T-cell (primary cell): ENCODE measurements at regions not wholly inside any gene's neighbourhood (a gene's known extent, or its start where the extent isn't known, plus 50 kb on each side); places are given as distances from the start of the nearest gene placed in this dataset.

Experiments
- ATAC-seq, 4 experiments: fragments of 200-7000 bp in 3 of 4; fragments of 150-1000 bp in 1 of 4; cut with Tn5 transposase; replicated peaks in 1 of 4; 1 replicate in 3 of 4; 2 replicates in 1 of 4; pipeline ENCODE4 v1.10.0; 2021; ENCODE audit warnings: moderate library complexity in 3 of 4, mild to moderate bottlenecking in 2 of 4, moderate number of reproducible peaks in 1 of 4
- CTCF ChIA-PET, 2 donors: fragments of 300-600 bp; sonication (Branson Sonifier 250); formaldehyde crosslinking; loops; one replicate each; lab custom pipeline; 2022; ENCODE audit warnings: antibody characterized with exemption in 2 of 2; lab: Charles Lee
- POLR2A ChIA-PET, 2 donors: fragments of 300-600 bp; sonication (Branson Sonifier 250); formaldehyde crosslinking; loops; one replicate each; lab custom pipeline; 2022; ENCODE audit warnings: antibody characterized with exemption in 2 of 2; lab: Charles Lee
- DNase-seq, 35 experiments: peaks; one replicate each; pipeline versions ENCODE4 v3.0.0 to v3.0.0-alpha.2; 2013 to 2023
- H3K27ac ChIP-seq: one replicate; pipeline ENCODE4 v1.5.1; 2013; ENCODE audit warnings: low read length
- H3K27me3 ChIP-seq, 2 experiments: replicated peaks in 1 of 2; 1 replicate in 1 of 2; 2 replicates in 1 of 2; pipeline versions ENCODE4 v1.6.1 to v1.7.0; 2013; ENCODE audit warnings: low read length in 1 of 2, mixed read lengths in 1 of 2; ENCODE audit not compliant: control insufficient read depth in 2 of 2, insufficient read depth in 2 of 2; ENCODE audit errors: extremely low read depth in 1 of 2
- H3K36me3 ChIP-seq, 2 donors: 1 replicate in 1 of 2; 2 replicates in 1 of 2; pipeline versions ENCODE4 v1.6.1 to v1.7.0; 2013; ENCODE audit warnings: low read length in 1 of 2; ENCODE audit not compliant: control insufficient read depth in 2 of 2, insufficient read depth in 1 of 2; ENCODE audit errors: extremely low read depth in 1 of 2
- H3K4me1 ChIP-seq, 2 experiments: 1 replicate in 1 of 2; 2 replicates in 1 of 2; pipeline versions ENCODE4 v1.6.1 to v1.7.0; 2013; ENCODE audit warnings: low read length in 2 of 2, mixed read lengths in 1 of 2; ENCODE audit not compliant: insufficient read depth in 2 of 2, control insufficient read depth in 1 of 2; ENCODE audit errors: extremely low read depth in 1 of 2
- H3K4me3 ChIP-seq, 2 donors: 1 replicate in 1 of 2; 2 replicates in 1 of 2; pipeline versions ENCODE4 v1.5.1 to v1.7.0; 2013; ENCODE audit warnings: mild to moderate bottlenecking in 2 of 2, low read length in 1 of 2, moderate library complexity in 1 of 2; ENCODE audit not compliant: control insufficient read depth in 1 of 2; ENCODE audit errors: extremely low read depth in 1 of 2
- H3K9me3 ChIP-seq: 2 replicates; pipeline ENCODE4 v1.7.0; 2013
- H3K27ac Mint-ChIP-seq, 2 donors: one replicate each; pipeline ENCODE4 v1.8.0; 2020 to 2021; ENCODE audit warnings: mild to moderate bottlenecking in 2 of 2, mixed read lengths in 2 of 2
- H3K27me3 Mint-ChIP-seq, 2 donors: one replicate each; pipeline ENCODE4 v1.8.0; 2021 to 2022; ENCODE audit warnings: mixed read lengths in 2 of 2
- H3K36me3 Mint-ChIP-seq: one replicate; pipeline ENCODE4 v1.8.0; 2021; ENCODE audit warnings: mixed read lengths
- H3K4me1 Mint-ChIP-seq, 3 donors: one replicate each; pipeline ENCODE4 v1.8.0; 2020 to 2022; ENCODE audit warnings: mixed read lengths in 3 of 3, mild to moderate bottlenecking in 1 of 3
- H3K4me3 Mint-ChIP-seq, 3 donors: one replicate each; pipeline ENCODE4 v1.8.0; 2020 to 2022; ENCODE audit warnings: mild to moderate bottlenecking in 3 of 3, mixed read lengths in 3 of 3, moderate library complexity in 3 of 3
- H3K9me3 Mint-ChIP-seq, 3 donors: one replicate each; pipeline ENCODE4 v1.8.0; 2020 to 2022; ENCODE audit warnings: mixed read lengths in 3 of 3
- WGBS: methylation state at CpG from one replicate; pipeline ENCODE4 v1.1.5; 2013; ENCODE audit warnings: missing lambda C conversion rate; ENCODE audit not compliant: insufficient coverage; 5-methylcytosine and 5-hydroxymethylcytosine counted together

- Histone ChIP-seq H3K9me3 (no peaks in the 10 kb centered on the region), H3K4me3 (no peak overlapping the region), H3K36me3 (no peaks in the 10 kb centered on the region), H3K27ac (no peak overlapping the region), H3K4me1 (no peaks in the 10 kb centered on the region), H3K27me3 (no peaks in the 10 kb centered on the region)
- POLR2A ChIA-PET: no interaction called here
- H3K9me3 Mint-ChIP-seq: peaks cover 0 to 5% (median 4%) of the 10 kb centered on the region in 3 donors
- H3K4me3 Mint-ChIP-seq: no peak overlapping the region
- ATAC-seq (no peak), DNase-seq (no peak)
- no peak overlapping the region for H3K27ac Mint-ChIP-seq
- no peaks in the 10 kb centered on the region for H3K36me3 Mint-ChIP-seq
- H3K27me3 Mint-ChIP-seq: peaks cover 0 to 3% of the 10 kb centered on the region in 2 donors
- H3K4me1 Mint-ChIP-seq: peaks cover 0 to 2% (median 0%) of the 10 kb centered on the region in 3 donors
- 85% methylated on average over 6 of the region's 7 CpGs for WGBS
- CTCF ChIA-PET: no interaction called here
Observed at GRCh38 chr5:124451721-124452383, 294.6 kb downstream of the ZNF608 start.

DNA sequence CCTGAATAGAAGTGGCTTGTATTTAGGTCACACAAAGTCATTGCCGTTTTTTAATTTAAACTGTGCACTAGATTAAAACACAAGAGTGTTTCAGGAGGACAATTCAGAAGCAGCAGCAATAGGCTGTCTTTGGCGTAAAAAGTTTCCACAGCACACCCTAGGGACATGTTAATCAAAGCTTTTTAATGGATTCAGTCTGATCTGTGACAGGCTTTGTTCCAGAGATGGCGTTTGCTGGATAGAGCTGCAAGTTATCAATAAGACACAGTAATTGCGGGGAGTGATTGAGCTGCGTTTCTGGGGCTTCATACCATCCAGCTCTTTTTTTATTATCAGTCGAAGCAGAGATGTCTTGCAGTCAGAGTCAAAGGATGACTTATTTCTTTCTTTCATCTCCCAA, 300.3 kb downstream of the ZNF608 start:
- 85% methylated on average over 3 of the region's 6 CpGs for WGBS
- ATAC-seq: no peak
- H3K9me3 Mint-ChIP-seq: peaks cover 3 to 5% (median 4%) of the 10 kb centered on the region in 3 donors

DNA sequence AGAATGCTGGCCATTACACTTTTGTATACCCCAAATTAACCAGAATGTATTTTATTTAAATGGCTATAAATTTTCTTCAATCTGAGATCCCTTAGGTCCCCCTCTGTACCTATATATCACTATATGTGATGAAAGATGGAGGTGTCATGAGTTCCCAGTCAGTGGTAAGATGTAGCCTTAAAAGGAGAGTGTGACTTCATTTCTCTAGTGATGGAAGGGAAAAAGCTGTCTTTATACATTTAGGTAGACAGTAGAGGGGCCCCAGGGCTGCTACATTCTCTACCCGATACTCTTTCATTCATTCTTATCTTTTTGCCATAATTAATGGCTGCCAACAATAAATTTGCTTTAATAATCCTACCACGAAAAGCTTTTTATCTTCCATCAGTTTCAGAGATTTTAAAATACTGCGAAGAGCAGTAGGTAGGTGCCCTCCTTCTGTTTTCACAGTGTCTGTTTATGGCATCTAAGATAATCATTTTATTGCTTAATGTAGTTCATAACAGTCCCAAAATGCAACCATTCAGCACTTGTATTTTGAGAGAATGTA, 301.3 kb downstream of the ZNF608 start:
- Histone ChIP-seq H3K27me3 (no peaks in the 10 kb centered on the region), H3K9me3 (no peaks in the 10 kb centered on the region), H3K4me1 (no peaks in the 10 kb centered on the region), H3K36me3 (no peaks in the 10 kb centered on the region), H3K4me3 (no peak overlapping the region), H3K27ac (no peak overlapping the region)
- Mint-ChIP-seq H3K4me1 (no peaks in the 10 kb centered on the region), H3K27ac (no peak overlapping the region), H3K36me3 (no peaks in the 10 kb centered on the region), H3K9me3 (peaks cover 0 to 4% (median 3%) of the 10 kb centered on the region in 3 donors), H3K27me3 (no peaks in the 10 kb centered on the region), H3K4me3 (no peak overlapping the region)
- ATAC-seq (no peak), DNase-seq (no peak)
- POLR2A ChIA-PET: no interaction called here
- WGBS: no CpG with 5 or more reads among the region's 3 CpGs
- CTCF ChIA-PET: no interaction called here

More for the DNA sequence above, 300.3 kb downstream of the ZNF608 start:
- no peaks in the 10 kb centered on the region for H3K27me3 Mint-ChIP-seq
- no peak overlapping the region for H3K4me3 ChIP-seq
- H3K27ac ChIP-seq: no peak overlapping the region
- H3K36me3 Mint-ChIP-seq: no peaks in the 10 kb centered on the region
- no peaks in the 10 kb centered on the region for H3K9me3 ChIP-seq
- H3K27ac Mint-ChIP-seq: no peak overlapping the region
- no peak for DNase-seq
- no peak overlapping the region for H3K4me3 Mint-ChIP-seq
- ChIA-PET CTCF (no interaction called here), POLR2A (no interaction called here)
- H3K27me3 ChIP-seq: no peaks in the 10 kb centered on the region
- H3K4me1 ChIP-seq: no peaks in the 10 kb centered on the region
- no peaks in the 10 kb centered on the region for H3K36me3 ChIP-seq
- H3K4me1 Mint-ChIP-seq: no peaks in the 10 kb centered on the region

DNA sequence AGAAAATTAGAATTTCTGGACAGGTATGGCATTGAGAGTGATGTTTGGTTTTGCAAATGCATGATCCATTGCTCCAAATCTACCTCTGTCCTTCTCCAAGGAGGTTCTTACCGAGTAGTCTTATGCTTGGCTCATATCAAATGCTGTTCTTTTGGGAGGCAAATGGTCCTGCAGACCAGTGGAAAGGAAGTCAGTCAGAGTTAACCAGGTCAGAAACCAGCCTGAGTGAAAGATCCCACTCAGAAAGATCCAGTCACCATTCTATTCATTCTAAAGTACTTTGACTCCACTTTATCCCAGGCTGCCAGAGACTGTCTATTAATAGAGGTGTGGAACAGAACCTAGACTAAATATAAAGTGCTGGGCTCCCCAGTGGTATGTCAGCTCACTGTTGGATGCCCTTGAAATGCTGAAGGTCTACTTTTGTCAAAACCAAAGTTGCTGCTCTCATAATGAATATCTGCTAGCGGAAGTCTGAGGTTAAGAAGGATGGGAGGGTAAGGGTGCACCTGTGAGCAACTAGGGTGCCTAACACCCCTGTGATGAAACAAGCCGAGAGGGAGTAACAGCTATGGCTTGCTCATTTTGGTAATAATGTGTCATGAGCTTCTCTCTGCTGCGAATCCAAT, 302.2 kb downstream of the ZNF608 start:
- H3K27ac Mint-ChIP-seq: no peak overlapping the region
- POLR2A ChIA-PET: interaction anchor here in 1 of 2 donors (0.7 kb wide), 1 partner anchor 59 kb away, joined by 3 read pairs; no protein-coding TSS in a partner anchor

DNA sequence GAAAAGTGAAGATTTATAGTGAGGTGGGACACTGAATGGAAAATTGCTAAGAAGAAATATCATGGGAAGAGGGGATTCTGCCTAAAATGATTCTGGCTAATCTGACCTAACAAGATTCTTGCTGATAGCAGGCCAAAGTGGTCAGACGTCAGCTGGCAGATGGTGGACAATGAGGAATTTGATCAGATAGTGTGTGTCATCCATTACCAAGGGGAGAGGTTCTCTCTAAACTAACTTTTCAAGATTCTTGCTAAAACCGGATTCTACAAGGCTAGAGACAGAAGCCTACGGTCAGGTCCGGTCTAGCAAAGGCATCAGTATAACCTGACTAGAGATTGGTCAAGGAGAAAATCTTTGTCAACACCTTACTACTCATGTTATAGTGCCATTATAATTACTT, 306.0 kb downstream of the ZNF608 start:
- ChIA-PET POLR2A (no interaction called here), CTCF (no interaction called here)
- Mint-ChIP-seq H3K27me3 (no peaks in the 10 kb centered on the region), H3K4me1 (no peaks in the 10 kb centered on the region), H3K9me3 (peaks cover 5 to 9% (median 7%) of the 10 kb centered on the region in 3 donors), H3K4me3 (no peak overlapping the region), H3K27ac (no peak overlapping the region), H3K36me3 (no peaks in the 10 kb centered on the region)
- ATAC-seq (no peak), DNase-seq (no peak)
- H3K36me3 ChIP-seq: no peaks in the 10 kb centered on the region
- H3K9me3 ChIP-seq: no peaks in the 10 kb centered on the region
- no peaks in the 10 kb centered on the region for H3K4me1 ChIP-seq
- no peak overlapping the region for H3K4me3 ChIP-seq
- no peaks in the 10 kb centered on the region for H3K27me3 ChIP-seq
- no CpG with 5 or more reads among the region's 4 CpGs for WGBS
- no peak overlapping the region for H3K27ac ChIP-seq

More for the DNA sequence above, 302.2 kb downstream of the ZNF608 start:
- Mint-ChIP-seq H3K4me1 (no peaks in the 10 kb centered on the region), H3K27me3 (no peaks in the 10 kb centered on the region), H3K4me3 (no peak overlapping the region), H3K36me3 (no peaks in the 10 kb centered on the region), H3K9me3 (peaks cover 0 to 4% (median 3%) of the 10 kb centered on the region in 3 donors)
- no peaks in the 10 kb centered on the region for H3K27me3 ChIP-seq
- no peaks in the 10 kb centered on the region for H3K36me3 ChIP-seq
- no peaks in the 10 kb centered on the region for H3K4me1 ChIP-seq
- no peak for DNase-seq
- H3K9me3 ChIP-seq: no peaks in the 10 kb centered on the region
- WGBS: 100% methylated on average over 1 of the region's 4 CpGs
- no peak for ATAC-seq
- no peak overlapping the region for H3K4me3 ChIP-seq
- CTCF ChIA-PET: no interaction called here
- no peak overlapping the region for H3K27ac ChIP-seq

DNA sequence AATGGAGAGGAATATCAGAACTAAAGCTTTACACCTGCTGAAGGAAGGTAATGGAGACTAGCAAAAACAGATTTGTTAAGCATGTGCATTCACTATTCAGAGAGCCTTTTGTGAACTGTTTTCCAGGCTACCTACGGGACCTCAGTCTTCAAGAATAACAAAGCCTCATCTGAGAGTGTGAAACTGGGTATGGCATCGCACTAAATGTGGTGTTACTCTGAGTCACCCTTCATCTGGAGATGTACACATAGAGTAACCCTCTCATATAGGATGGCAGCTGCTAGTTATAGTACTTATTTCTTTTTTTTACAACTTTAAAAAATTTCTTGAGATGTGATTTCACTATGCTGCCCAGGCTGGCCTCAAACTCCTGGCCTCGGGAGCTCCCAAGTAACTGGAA, 306.8 kb downstream of the ZNF608 start:
- Histone ChIP-seq H3K4me3 (no peak overlapping the region), H3K36me3 (no peaks in the 10 kb centered on the region), H3K9me3 (no peaks in the 10 kb centered on the region), H3K4me1 (no peaks in the 10 kb centered on the region), H3K27me3 (no peaks in the 10 kb centered on the region), H3K27ac (no peak overlapping the region)
- Mint-ChIP-seq H3K4me3 (no peak overlapping the region), H3K9me3 (peaks cover 5 to 14% (median 7%) of the 10 kb centered on the region in 3 donors), H3K27ac (no peak overlapping the region), H3K27me3 (no peaks in the 10 kb centered on the region), H3K36me3 (no peaks in the 10 kb centered on the region), H3K4me1 (no peaks in the 10 kb centered on the region)
- ChIA-PET CTCF (interaction anchor here in 1 of 2 donors (0.6 kb wide), 1 partner anchor 324 kb away, joined by 5 read pairs; no protein-coding TSS in a partner anchor), POLR2A (no interaction called here)
- no peak for DNase-seq
- WGBS: 80% methylated on average over 1 of the region's 3 CpGs
- no peak for ATAC-seq
